Hematopoietic multipotent progenitor cell treated with erythropoietin and hydrocortisone succinate and interleukin-3 and kit ligand, for 15 days (in vitro differentiated cells): ENCODE measurements at regions not wholly inside any gene's neighbourhood (a gene's known extent, or its start where the extent isn't known, plus 50 kb on each side); places are given as distances from the start of the nearest gene placed in this dataset.
"Not testable (repeated sequence)": the region's sequence is repeated elsewhere in the genome, so short reads cannot be mapped to it uniquely, and the experiment has no call there.

Experiments used
- DNase-seq: peaks from one replicate; pipeline ENCODE4 v3.0.0-alpha.2; 2015; ENCODE audit warnings: low spot score

- DNase-seq: no peak
Measured at GRCh38 chr5:60444661-60445360, 255.2 kb downstream of the DEPDC1B start.

DNA sequence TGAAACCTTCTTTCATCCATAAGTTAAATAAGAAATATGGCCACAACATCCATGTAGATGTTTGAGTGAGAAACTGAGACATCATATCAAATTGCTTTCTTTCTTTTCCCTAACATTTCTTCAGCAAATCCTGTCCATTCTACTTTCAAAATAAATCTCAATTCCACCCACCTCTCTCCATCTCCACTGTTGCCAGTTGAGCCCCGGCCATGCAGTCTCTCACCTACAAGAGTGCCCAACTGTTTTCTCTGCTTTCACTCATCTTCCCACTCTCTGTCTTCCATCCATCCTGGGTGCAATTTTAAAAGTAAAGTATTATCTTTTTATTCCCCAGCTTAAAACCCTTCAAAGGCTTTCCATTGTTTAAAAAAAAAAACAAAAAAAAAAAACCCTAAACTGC lies 260.4 kb downstream of the DEPDC1B start:
- DNase-seq: no peak

DNA sequence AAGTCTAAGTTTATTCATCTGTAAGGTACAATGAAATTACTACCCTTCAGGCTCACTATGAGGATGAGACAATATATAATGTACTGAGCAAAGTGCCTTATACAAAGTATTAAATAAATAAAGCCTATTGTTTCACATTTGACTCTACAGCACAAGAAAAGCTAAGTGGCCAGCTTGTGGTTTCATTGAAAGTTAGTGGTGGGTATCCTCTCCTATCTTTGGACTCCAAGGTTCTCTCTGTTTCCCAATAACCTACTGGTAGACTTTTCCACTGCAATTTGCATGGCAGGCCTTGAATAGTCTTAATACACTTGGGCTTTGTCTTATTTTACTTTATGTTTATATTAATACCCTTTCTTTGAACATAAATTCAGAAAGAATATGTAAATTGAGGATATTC lies 262.7 kb downstream of the DEPDC1B start:
- DNase-seq: no peak

DNA sequence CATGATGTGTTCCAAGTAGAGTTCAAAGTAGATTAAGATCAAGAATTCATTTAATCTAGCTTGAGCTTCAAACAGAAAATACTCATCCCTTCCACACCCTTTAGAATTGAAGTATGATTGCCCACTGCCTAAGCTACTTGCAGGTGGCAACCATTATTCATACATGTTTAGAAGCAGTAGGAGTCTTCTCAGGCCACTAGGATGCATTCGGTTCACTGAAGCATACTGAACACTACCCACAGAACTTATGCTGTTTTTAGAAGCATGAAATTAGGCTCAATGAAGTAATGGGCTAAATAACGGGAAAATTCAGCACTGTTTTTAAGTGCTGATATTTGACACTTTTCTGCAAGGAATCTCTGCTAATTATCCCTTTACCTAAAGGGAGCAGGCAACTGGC lies 263.4 kb downstream of the DEPDC1B start:
- no peak for DNase-seq

- DNase-seq: no peak
Measured at GRCh38 chr5:60435808-60436207, 264.2 kb downstream of the DEPDC1B start.

- not testable (repeated sequence) for DNase-seq
Measured at GRCh38 chr5:60426189-60426588, 273.8 kb downstream of the DEPDC1B start.

GRCh38 chr5:60420773-60421172 lies 279.2 kb downstream of the DEPDC1B start:
- not testable (repeated sequence) for DNase-seq

DNA sequence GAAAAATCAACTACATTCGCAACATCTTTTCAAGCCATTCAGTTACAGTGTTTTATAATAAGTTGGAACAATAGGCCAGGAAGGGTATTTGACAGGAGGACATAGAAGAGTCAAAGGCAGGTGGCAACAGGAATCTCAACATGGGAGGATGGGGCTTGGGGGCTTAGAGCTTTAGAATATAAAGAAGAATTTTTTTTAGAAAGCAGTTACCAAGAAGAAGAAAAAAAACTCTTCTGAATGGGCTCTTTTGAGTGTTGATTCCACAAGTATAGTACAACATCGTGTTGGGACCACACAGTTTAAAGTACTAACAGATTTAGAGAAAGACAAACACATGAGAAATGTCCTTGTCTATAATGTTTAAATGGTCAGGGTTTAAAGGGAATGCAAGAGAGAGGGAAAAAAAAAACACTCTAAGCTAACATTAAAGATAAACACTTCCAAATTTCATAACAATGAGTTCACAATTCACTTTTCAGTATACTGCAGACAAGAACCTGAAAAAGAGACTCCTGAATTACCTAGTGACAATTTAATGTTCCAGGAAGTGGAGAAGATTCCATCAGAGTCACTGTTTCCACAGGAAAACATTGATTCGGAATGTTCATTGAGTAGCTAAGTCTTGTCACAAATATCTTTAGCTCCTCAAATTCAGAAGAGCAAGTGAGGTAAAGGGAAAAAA lies 282.3 kb downstream of the DEPDC1B start:
- DNase-seq: no peak

DNA sequence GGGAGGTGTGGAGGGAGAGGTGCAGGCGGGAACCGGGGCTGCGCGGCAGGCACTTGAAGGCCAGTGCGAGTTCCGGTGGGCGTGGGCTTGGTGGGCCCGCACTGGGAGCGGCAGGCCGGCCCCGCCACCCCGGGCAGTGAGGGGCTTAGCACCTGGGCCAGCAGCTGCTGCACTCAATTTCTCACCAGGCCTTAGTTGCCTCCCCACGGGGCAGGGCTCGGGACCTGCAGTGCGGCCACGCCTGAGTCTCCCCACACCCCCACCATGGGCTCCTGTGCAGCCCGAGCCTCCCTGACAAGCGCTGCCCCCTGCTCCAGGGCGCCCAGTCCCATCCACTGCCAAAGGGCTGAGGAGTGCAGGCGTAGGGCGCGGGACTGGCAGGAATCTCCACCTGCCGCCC lies 284.5 kb downstream of the DEPDC1B start:
- no peak for DNase-seq

DNA sequence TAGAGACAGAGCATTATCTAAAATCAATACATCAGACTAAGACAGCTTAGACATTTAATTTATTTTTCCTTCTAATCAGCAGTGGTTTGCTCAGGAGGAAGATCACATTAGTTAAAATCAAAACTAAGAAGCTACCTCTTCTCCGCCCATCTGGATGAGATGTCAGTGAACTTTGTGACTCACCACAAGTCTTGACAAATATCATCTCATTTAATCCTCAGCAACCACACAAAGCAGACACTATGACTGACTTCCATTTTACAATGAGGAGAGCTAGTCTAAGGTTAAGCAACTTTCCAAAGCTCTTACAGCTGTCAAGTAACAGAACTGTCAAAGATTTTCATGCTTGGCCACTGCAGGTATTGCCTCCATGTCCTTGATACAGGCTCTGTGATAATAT lies 289.5 kb downstream of the DEPDC1B start:
- no peak for DNase-seq

GRCh38 chr5:60404171-60404570 lies 295.8 kb downstream of the DEPDC1B start:
- no peak for DNase-seq

- DNase-seq: no peak
Measured at GRCh38 chr5:60403343-60404006, 296.5 kb downstream of the DEPDC1B start.

- no peak for DNase-seq
Measured at GRCh38 chr5:60402161-60402785, 297.7 kb downstream of the DEPDC1B start.

- DNase-seq: no peak
Measured at GRCh38 chr5:60401526-60401925, 298.4 kb downstream of the DEPDC1B start.

GRCh38 chr5:60399507-60399906 lies 300.5 kb downstream of the DEPDC1B start:
- DNase-seq: no peak

GRCh38 chr5:60395712-60396329 lies 304.1 kb downstream of the DEPDC1B start:
- no peak for DNase-seq

- DNase-seq: no peak
Measured at GRCh38 chr5:60387051-60387440, 312.9 kb downstream of the DEPDC1B start.

GRCh38 chr5:60386436-60387050 lies 313.4 kb downstream of the DEPDC1B start:
- DNase-seq: no peak

GRCh38 chr5:60382716-60383115 lies 317.2 kb downstream of the DEPDC1B start:
- DNase-seq: no peak

DNA sequence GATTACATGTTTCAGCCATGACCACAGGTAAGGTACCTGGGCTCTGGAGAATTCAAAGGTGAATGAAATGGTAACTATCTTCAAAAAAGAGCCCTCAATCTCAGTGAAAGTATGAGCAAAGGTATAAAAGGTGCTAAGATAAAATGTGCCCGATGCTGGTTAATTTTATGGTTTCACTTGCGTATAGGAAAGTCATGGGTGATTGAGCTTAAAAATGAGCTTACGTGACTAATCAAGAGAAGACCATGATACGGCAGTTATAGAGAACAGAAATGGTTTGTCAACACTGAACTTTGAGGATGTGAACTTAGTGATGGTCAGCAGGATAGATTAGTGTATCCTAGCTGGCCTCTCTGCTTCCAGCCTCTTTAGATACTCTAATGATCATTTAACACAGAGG lies 320.1 kb downstream of the DEPDC1B start:
- DNase-seq: no peak

- no peak for DNase-seq
Measured at GRCh38 chr5:60377826-60378225, 322.1 kb downstream of the DEPDC1B start.

GRCh38 chr5:60376860-60377259 lies 323.1 kb downstream of the DEPDC1B start:
- no peak for DNase-seq
